ENCODE measurements at regions not wholly inside any gene's neighbourhood (a gene's known extent, or its start where the extent isn't known, plus 50 kb on each side); places are given as distances from the start of the nearest gene placed in this dataset.
"Not testable (repeated sequence)": the region's sequence is repeated elsewhere in the genome, so short reads cannot be mapped to it uniquely, and the experiment has no call there.

GRCh38 chrY:7326296-7327246, 415.0 kb upstream of the AMELY start:
- no peak overlapping the region for H2BK120ac ChIP-seq (ENCODE audit: low read depth, low read length)
- H3K9me3 ChIP-seq (replicated peaks in 1 of 2; ENCODE audit: control insufficient read depth in 2 of 2, insufficient read depth in 1 of 2, low read depth in 1 of 2, low read length in 2 of 2): no peaks in the 10 kb centered on the region
- H3K4ac ChIP-seq (ENCODE audit: low read length): no peak overlapping the region
- H3K79me1 ChIP-seq (ENCODE audit: low read depth, low read length): no peaks in the 10 kb centered on the region
- H3K4me3 ChIP-seq (ENCODE audit: low read length in 2 of 2): no peak overlapping the region
- no peak overlapping the region for H2AFZ ChIP-seq (ENCODE audit: low read length)
- no peak overlapping the region for H3K14ac ChIP-seq (ENCODE audit: low read length)
- H2BK12ac ChIP-seq (ENCODE audit: low read length): no peak overlapping the region
- no peaks in the 10 kb centered on the region for H3K36me3 ChIP-seq (replicated peaks in 1 of 2; ENCODE audit: control insufficient read depth in 2 of 2, insufficient read depth in 2 of 2, low read length in 2 of 2)
- no peak for DNase-seq (ENCODE audit: low spot score)
- no peak overlapping the region for H3K23ac ChIP-seq (ENCODE audit: low read depth, low read length, poor library complexity)
- H3K18ac ChIP-seq (ENCODE audit: low read length): no peak overlapping the region
- H2BK15ac ChIP-seq (ENCODE audit: low read length): no peak overlapping the region
- H3K9ac ChIP-seq (ENCODE audit: low read depth, low read length, poor library complexity): no peak overlapping the region
- no peak overlapping the region for H2BK5ac ChIP-seq (ENCODE audit: low read length)
- no peaks in the 10 kb centered on the region for H3K27me3 ChIP-seq (ENCODE audit: control insufficient read depth in 3 of 3, insufficient read depth in 3 of 3, low read depth in 1 of 3, low read length in 3 of 3)
- H2AK5ac ChIP-seq (ENCODE audit: low read depth, low read length): no peak overlapping the region
- H3K27ac ChIP-seq (replicated peaks; ENCODE audit: low read length): no peak overlapping the region
- H4K91ac ChIP-seq (ENCODE audit: low read depth, low read length, poor library complexity): no peak overlapping the region
- H3K4me2 ChIP-seq (ENCODE audit: insufficient read depth, low read length, poor library complexity, severe bottlenecking): no peak overlapping the region
- WGBS, 2 donors (ENCODE audit: extremely low coverage in 2 of 2, insufficient read length in 2 of 2, insufficient replicate concordance in 1 of 2): no CpG with 5 or more reads among the region's 9 CpGs
- no peaks in the 10 kb centered on the region for H3K4me1 ChIP-seq (ENCODE audit: control insufficient read depth in 2 of 2, insufficient read depth in 1 of 2, low read depth in 1 of 2, low read length in 2 of 2)
- no peak overlapping the region for H4K8ac ChIP-seq (ENCODE audit: low read depth, low read length)

GRCh38 chrY:7325531-7325930, 414.0 kb upstream of the AMELY start:
- H3K23ac ChIP-seq (ENCODE audit: low read depth, low read length, poor library complexity): no peak overlapping the region
- no peak overlapping the region for H3K4ac ChIP-seq (ENCODE audit: low read length)
- no peak overlapping the region for H3K4me3 ChIP-seq (ENCODE audit: low read length in 2 of 2)
- no peaks in the 10 kb centered on the region for H3K9me3 ChIP-seq (replicated peaks in 1 of 2; ENCODE audit: control insufficient read depth in 2 of 2, insufficient read depth in 1 of 2, low read depth in 1 of 2, low read length in 2 of 2)
- H2AFZ ChIP-seq (ENCODE audit: low read length): no peak overlapping the region
- H3K27ac ChIP-seq (replicated peaks; ENCODE audit: low read length): no peak overlapping the region
- H3K4me1 ChIP-seq (ENCODE audit: control insufficient read depth in 2 of 2, insufficient read depth in 1 of 2, low read depth in 1 of 2, low read length in 2 of 2): peaks cover 0 to 6% of the 10 kb centered on the region in 2 donors
- no peak overlapping the region for H4K91ac ChIP-seq (ENCODE audit: low read depth, low read length, poor library complexity)
- no peak overlapping the region for H2BK120ac ChIP-seq (ENCODE audit: low read depth, low read length)
- H2BK12ac ChIP-seq (ENCODE audit: low read length): no peak overlapping the region
- H3K18ac ChIP-seq (ENCODE audit: low read length): no peak overlapping the region
- no peak overlapping the region for H2BK5ac ChIP-seq (ENCODE audit: low read length)
- no peak overlapping the region for H3K4me2 ChIP-seq (ENCODE audit: insufficient read depth, low read length, poor library complexity, severe bottlenecking)
- H3K27me3 ChIP-seq (ENCODE audit: control insufficient read depth in 3 of 3, insufficient read depth in 3 of 3, low read depth in 1 of 3, low read length in 3 of 3): no peaks in the 10 kb centered on the region
- no peaks in the 10 kb centered on the region for H3K36me3 ChIP-seq (replicated peaks in 1 of 2; ENCODE audit: control insufficient read depth in 2 of 2, insufficient read depth in 2 of 2, low read length in 2 of 2)
- H2BK15ac ChIP-seq (ENCODE audit: low read length): no peak overlapping the region
- no peak overlapping the region for H4K8ac ChIP-seq (ENCODE audit: low read depth, low read length)
- DNase-seq (ENCODE audit: low spot score): no peak
- no CpG with 5 or more reads among the region's 13 CpGs for WGBS, 2 donors (ENCODE audit: extremely low coverage in 2 of 2, insufficient read length in 2 of 2, insufficient replicate concordance in 1 of 2)
- no peak overlapping the region for H3K14ac ChIP-seq (ENCODE audit: low read length)
- H3K79me1 ChIP-seq (ENCODE audit: low read depth, low read length): no peaks in the 10 kb centered on the region
- H2AK5ac ChIP-seq (ENCODE audit: low read depth, low read length): no peak overlapping the region
- no peak overlapping the region for H3K9ac ChIP-seq (ENCODE audit: low read depth, low read length, poor library complexity)

GRCh38 chrY:7320751-7321150, 409.2 kb upstream of the AMELY start:
- Histone ChIP-seq H2BK120ac (ENCODE audit: low read depth, low read length) (no peak overlapping the region), H3K4me1 (ENCODE audit: control insufficient read depth in 2 of 2, insufficient read depth in 1 of 2, low read depth in 1 of 2, low read length in 2 of 2) (peaks cover 0 to 6% of the 10 kb centered on the region in 2 donors), H3K4me3 (ENCODE audit: low read length in 2 of 2) (no peak overlapping the region), H3K36me3 (replicated peaks in 1 of 2; ENCODE audit: control insufficient read depth in 2 of 2, insufficient read depth in 2 of 2, low read length in 2 of 2) (no peaks in the 10 kb centered on the region), H3K23ac (ENCODE audit: low read depth, low read length, poor library complexity) (no peak overlapping the region), H3K4me2 (ENCODE audit: insufficient read depth, low read length, poor library complexity, severe bottlenecking) (no peak overlapping the region), H2BK15ac (ENCODE audit: low read length) (no peak overlapping the region), H2AFZ (ENCODE audit: low read length) (no peak overlapping the region), H3K27ac (replicated peaks; ENCODE audit: low read length) (no peak overlapping the region), H3K14ac (ENCODE audit: low read length) (no peak overlapping the region), H4K8ac (ENCODE audit: low read depth, low read length) (no peak overlapping the region), H3K9ac (ENCODE audit: low read depth, low read length, poor library complexity) (no peak overlapping the region), H3K18ac (ENCODE audit: low read length) (no peak overlapping the region), H3K9me3 (replicated peaks in 1 of 2; ENCODE audit: control insufficient read depth in 2 of 2, insufficient read depth in 1 of 2, low read depth in 1 of 2, low read length in 2 of 2) (no peaks in the 10 kb centered on the region), H3K4ac (ENCODE audit: low read length) (no peak overlapping the region), H2BK12ac (ENCODE audit: low read length) (no peak overlapping the region), H2AK5ac (ENCODE audit: low read depth, low read length) (no peak overlapping the region), H4K91ac (ENCODE audit: low read depth, low read length, poor library complexity) (no peak overlapping the region), H3K27me3 (ENCODE audit: control insufficient read depth in 3 of 3, insufficient read depth in 3 of 3, low read depth in 1 of 3, low read length in 3 of 3) (no peaks in the 10 kb centered on the region), H2BK5ac (ENCODE audit: low read length) (no peak overlapping the region), H3K79me1 (ENCODE audit: low read depth, low read length) (no peaks in the 10 kb centered on the region)
- no CpG with 5 or more reads among the region's 5 CpGs for WGBS, 2 donors (ENCODE audit: extremely low coverage in 2 of 2, insufficient read length in 2 of 2, insufficient replicate concordance in 1 of 2)
- no peak for DNase-seq (ENCODE audit: low spot score)

DNA sequence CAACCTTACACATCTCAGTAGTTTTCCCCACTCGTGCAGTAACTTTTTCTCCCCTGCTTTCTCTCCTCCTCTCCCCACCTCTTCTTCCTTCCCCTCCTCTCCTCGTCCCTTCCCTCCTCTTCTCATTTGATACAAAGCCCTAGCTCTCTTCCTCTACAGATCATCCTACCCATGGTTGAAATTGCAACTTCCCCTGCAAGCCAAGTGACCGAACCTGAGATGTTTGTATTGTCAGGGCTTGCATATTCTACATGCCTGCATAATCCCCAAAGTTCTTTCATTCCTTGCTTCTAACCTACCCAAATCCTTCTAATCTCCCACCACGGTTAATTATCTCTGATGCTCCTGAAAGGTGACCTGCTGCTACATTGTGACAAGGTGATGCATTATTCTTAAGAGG, 408.6 kb upstream of the AMELY start:
- H2BK5ac ChIP-seq (ENCODE audit: low read length); H2AFZ ChIP-seq (ENCODE audit: low read length); H2BK12ac ChIP-seq (ENCODE audit: low read length); H2BK15ac ChIP-seq (ENCODE audit: low read length); H3K4me2 ChIP-seq (ENCODE audit: insufficient read depth, low read length, poor library complexity, severe bottlenecking); H2AK5ac ChIP-seq (ENCODE audit: low read depth, low read length); H3K18ac ChIP-seq (ENCODE audit: low read length); H3K27me3 ChIP-seq (ENCODE audit: control insufficient read depth in 3 of 3, insufficient read depth in 3 of 3, low read depth in 1 of 3, low read length in 3 of 3); H3K79me1 ChIP-seq (ENCODE audit: low read depth, low read length); H3K14ac ChIP-seq (ENCODE audit: low read length); H3K4me1 ChIP-seq (ENCODE audit: control insufficient read depth in 2 of 2, insufficient read depth in 1 of 2, low read depth in 1 of 2, low read length in 2 of 2); H4K91ac ChIP-seq (ENCODE audit: low read depth, low read length, poor library complexity); H3K9ac ChIP-seq (ENCODE audit: low read depth, low read length, poor library complexity); H3K4ac ChIP-seq (ENCODE audit: low read length); H3K27ac ChIP-seq (replicated peaks; ENCODE audit: low read length); H3K4me3 ChIP-seq (ENCODE audit: low read length in 2 of 2); H3K23ac ChIP-seq (ENCODE audit: low read depth, low read length, poor library complexity); H3K9me3 ChIP-seq (replicated peaks in 1 of 2; ENCODE audit: control insufficient read depth in 2 of 2, insufficient read depth in 1 of 2, low read depth in 1 of 2, low read length in 2 of 2); H2BK120ac ChIP-seq (ENCODE audit: low read depth, low read length); H3K36me3 ChIP-seq (replicated peaks in 1 of 2; ENCODE audit: control insufficient read depth in 2 of 2, insufficient read depth in 2 of 2, low read length in 2 of 2); H4K8ac ChIP-seq (ENCODE audit: low read depth, low read length); DNase-seq (ENCODE audit: low spot score): not testable (repeated sequence)
- WGBS, 2 donors (ENCODE audit: extremely low coverage in 2 of 2, insufficient read length in 2 of 2, insufficient replicate concordance in 1 of 2): no CpG with 5 or more reads among the region's 4 CpGs
